Dedifferentiated amniotic fluid mesenchymal stem cell (primary cell): ENCODE measurements at regions not wholly inside any gene's neighbourhood (a gene's known extent, or its start where the extent isn't known, plus 50 kb on each side); places are given as distances from the start of the nearest gene placed in this dataset.
"Not testable (repeated sequence)": the region's sequence is repeated elsewhere in the genome, so short reads cannot be mapped to it uniquely, and the experiment has no call there.

Experiments
- DNase-seq: peaks from one replicate; pipeline ENCODE4 v3.0.0-alpha.2; 2016; ENCODE audit errors: extremely low spot score

- not testable (repeated sequence) for DNase-seq
These were observed 109.4 kb upstream of the SGIP1 start for GRCh38 chr1:66424530-66424929.

- no peak for DNase-seq
These were observed 107.6 kb upstream of the SGIP1 start for GRCh38 chr1:66426239-66426853.

- not testable (repeated sequence) for DNase-seq
These were observed 103.1 kb upstream of the SGIP1 start for GRCh38 chr1:66430815-66431214.

GRCh38 chr1:66431999-66432398 is 102.0 kb upstream of the SGIP1 start:
- no peak for DNase-seq

GRCh38 chr1:66433611-66434010 is 100.3 kb upstream of the SGIP1 start:
- DNase-seq = no peak

- DNase-seq = no peak
These were observed 99.9 kb upstream of the SGIP1 start for GRCh38 chr1:66434096-66434495.

- no peak for DNase-seq
These were observed 98.4 kb upstream of the SGIP1 start for GRCh38 chr1:66435541-66435940.

- peak; percentile 84 for DNase-seq
These were observed 97.4 kb upstream of the SGIP1 start for GRCh38 chr1:66436378-66437135.

GRCh38 chr1:66437136-66437401 is 96.9 kb upstream of the SGIP1 start:
- no peak for DNase-seq

- no peak for DNase-seq
These were observed 95.9 kb upstream of the SGIP1 start for GRCh38 chr1:66438062-66438461.

- DNase-seq = no peak
These were observed 95.5 kb upstream of the SGIP1 start for GRCh38 chr1:66438501-66438900.

- no peak for DNase-seq
These were observed 94.8 kb upstream of the SGIP1 start for GRCh38 chr1:66439031-66439740.

- DNase-seq = no peak
These were observed 90.2 kb upstream of the SGIP1 start for GRCh38 chr1:66443793-66444192.

GRCh38 chr1:66444438-66445265 is 89.3 kb upstream of the SGIP1 start:
- no peak for DNase-seq

GRCh38 chr1:66445492-66446181 is 88.3 kb upstream of the SGIP1 start:
- no peak for DNase-seq

GRCh38 chr1:66446261-66447001 is 87.5 kb upstream of the SGIP1 start:
- peak; percentile 79 for DNase-seq

GRCh38 chr1:66450043-66450514 is 83.9 kb upstream of the SGIP1 start:
- DNase-seq = no peak

GRCh38 chr1:66450847-66451246 is 83.1 kb upstream of the SGIP1 start:
- DNase-seq = no peak

GRCh38 chr1:66452162-66452561 is 81.8 kb upstream of the SGIP1 start:
- DNase-seq = no peak

- DNase-seq = no peak
These were observed 81.0 kb upstream of the SGIP1 start for GRCh38 chr1:66452982-66453381.

GRCh38 chr1:66455446-66455845 is 78.5 kb upstream of the SGIP1 start:
- DNase-seq = no peak
